Loucy (cell line): ENCODE measurements at regions not wholly inside any gene's neighbourhood (a gene's known extent, or its start where the extent isn't known, plus 50 kb on each side); places are given as distances from the start of the nearest gene placed in this dataset.

Experiments used
- H2AFZ ChIP-seq: fragments of 200-600 bp; sonication (generic); 2 replicates; pipeline ENCODE4 v1.6.0; 2016; ENCODE audit warnings: antibody characterized with exemption, mild to moderate bottlenecking, low read length, moderate library complexity
- H3F3A ChIP-seq: fragments of 200-600 bp; 2 replicates; pipeline ENCODE4 v1.6.0; 2016; ENCODE audit warnings: antibody characterized with exemption, low read depth, mild to moderate bottlenecking
- H3K27me3 ChIP-seq: fragments of 200-600 bp; sonication (generic); 2 replicates; pipeline ENCODE4 v1.6.1; 2014; ENCODE audit warnings: low read length, mild to moderate bottlenecking; ENCODE audit not compliant: insufficient read depth, poor library complexity, severe bottlenecking
- H3K36me3 ChIP-seq: fragments of 200-600 bp; sonication (generic); 2 replicates; pipeline ENCODE4 v1.6.1; 2016; ENCODE audit warnings: low read length; ENCODE audit not compliant: insufficient read depth
- H3K4me1 ChIP-seq: fragments of 200-600 bp; sonication (generic); 2 replicates; pipeline ENCODE4 v1.5.1; 2014; ENCODE audit warnings: low read length, mild to moderate bottlenecking; ENCODE audit not compliant: insufficient read depth, poor library complexity, severe bottlenecking
- H3K4me2 ChIP-seq: fragments of 200-600 bp; sonication (generic); 2 replicates; pipeline ENCODE4 v1.6.0; 2014; ENCODE audit warnings: antibody characterized with exemption, low read length, low read depth, mild to moderate bottlenecking; ENCODE audit not compliant: poor library complexity, severe bottlenecking
- H3K4me3 ChIP-seq: fragments of 200-600 bp; sonication (generic); 2 replicates; pipeline ENCODE4 v1.5.1; 2014; ENCODE audit warnings: low read length, mild to moderate bottlenecking, mixed read lengths; ENCODE audit not compliant: poor library complexity, severe bottlenecking
- H3K79me2 ChIP-seq: fragments of 200-600 bp; sonication (generic); 2 replicates; pipeline ENCODE4 v1.6.1; 2014; ENCODE audit warnings: low read length; ENCODE audit not compliant: insufficient read depth
- H3K9ac ChIP-seq: fragments of 200-600 bp; sonication (generic); 2 replicates; pipeline ENCODE4 v1.6.0; 2014; ENCODE audit warnings: mild to moderate bottlenecking, low read depth, low read length, moderate library complexity; ENCODE audit not compliant: poor library complexity, severe bottlenecking
- H3K9me2 ChIP-seq: fragments of 200-600 bp; sonication (generic); replicated peaks from 2 replicates; pipeline ENCODE4 v1.6.1; 2016; ENCODE audit warnings: low read depth, low read length, mixed read lengths
- H3K9me3 ChIP-seq: fragments of 200-600 bp; sonication (generic); 2 replicates; pipeline ENCODE4 v1.6.1; 2014; ENCODE audit warnings: mild to moderate bottlenecking, antibody characterized with exemption, low read length, low read depth; ENCODE audit not compliant: insufficient read depth
- H4K20me1 ChIP-seq: fragments of 200-600 bp; sonication (generic); 2 replicates; pipeline ENCODE4 v1.6.0; 2014; ENCODE audit warnings: antibody characterized with exemption, low read length, mild to moderate bottlenecking; ENCODE audit not compliant: insufficient read depth, poor library complexity, severe bottlenecking
- CTCF ChIP-seq: fragments of 200-600 bp; sonication (generic); conservative IDR thresholded peaks from 2 replicates; pipeline ENCODE4 v1.5.1; 2014; ENCODE audit warnings: mild to moderate bottlenecking, antibody characterized with exemption, low read length
- EZH2phosphoT487 ChIP-seq: fragments of 200-600 bp; IDR thresholded peaks from 2 replicates; pipeline ENCODE4 v1.6.1; 2018; ENCODE audit warnings: antibody characterized with exemption, mild to moderate bottlenecking, moderate library complexity, borderline replicate concordance

GRCh38 chr18:61738488-61738887 lies 154.3 kb downstream of the RNF152 start:
- H3K9me2 ChIP-seq = no peaks in the 10 kb centered on the region; the same call in 1 of the 2 replicates
- no peak overlapping the region for H3K4me2 ChIP-seq
- no peaks in the 10 kb centered on the region for H4K20me1 ChIP-seq
- no peak overlapping the region for H3K9ac ChIP-seq
- no peaks in the 10 kb centered on the region for H3K79me2 ChIP-seq
- H3K4me1 ChIP-seq = no peaks in the 10 kb centered on the region
- TF ChIP-seq CTCF (no peak), EZH2phosphoT487 (no peak)
- no peaks in the 10 kb centered on the region for H3K9me3 ChIP-seq
- no peaks in the 10 kb centered on the region for H3K36me3 ChIP-seq
- no peak overlapping the region for H2AFZ ChIP-seq
- no peak overlapping the region for H3K4me3 ChIP-seq
- no peaks in the 10 kb centered on the region for H3K27me3 ChIP-seq
- no peaks in the 10 kb centered on the region for H3F3A ChIP-seq

- H3K36me3 ChIP-seq = no peaks in the 10 kb centered on the region
- H3K79me2 ChIP-seq = no peaks in the 10 kb centered on the region
- no peaks in the 10 kb centered on the region for H3K27me3 ChIP-seq
- no peak overlapping the region for H2AFZ ChIP-seq
- no peaks in the 10 kb centered on the region; the same call in 1 of the 2 replicates for H3K9me2 ChIP-seq
- no peak for TF ChIP-seq CTCF
- no peak for TF ChIP-seq EZH2phosphoT487
- H4K20me1 ChIP-seq = no peaks in the 10 kb centered on the region
- no peaks in the 10 kb centered on the region for H3F3A ChIP-seq
- no peak overlapping the region for H3K4me2 ChIP-seq
- H3K9ac ChIP-seq = no peak overlapping the region
- no peak overlapping the region for H3K4me3 ChIP-seq
- H3K4me1 ChIP-seq = no peaks in the 10 kb centered on the region
- no peaks in the 10 kb centered on the region for H3K9me3 ChIP-seq
Observed at GRCh38 chr18:61738042-61738441, 154.8 kb downstream of the RNF152 start.

DNA sequence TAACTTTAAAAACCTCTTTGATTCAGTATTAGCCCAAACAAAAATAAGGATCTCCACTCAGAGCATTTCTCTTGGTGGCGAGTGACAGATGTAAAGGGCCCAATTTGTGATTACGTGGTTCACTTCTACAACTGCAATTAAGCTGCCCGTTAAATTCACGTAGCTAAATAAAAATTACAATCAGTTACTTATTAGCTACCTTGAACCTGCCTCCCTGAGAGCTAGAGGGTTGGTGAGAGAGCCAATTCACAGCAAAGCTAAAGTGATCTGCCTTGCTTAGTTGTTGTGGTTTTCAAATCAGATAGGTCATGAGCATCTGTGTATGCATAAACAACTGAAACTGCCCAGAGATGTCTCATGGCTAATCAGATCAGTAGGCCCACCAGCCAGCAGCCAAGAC lies 156.7 kb downstream of the RNF152 start:
- no peaks in the 10 kb centered on the region for H4K20me1 ChIP-seq
- H3F3A ChIP-seq = no peaks in the 10 kb centered on the region
- no peak overlapping the region for H3K4me3 ChIP-seq
- H3K36me3 ChIP-seq = no peaks in the 10 kb centered on the region
- H2AFZ ChIP-seq = no peak overlapping the region
- no peaks in the 10 kb centered on the region for H3K27me3 ChIP-seq
- H3K4me1 ChIP-seq = no peaks in the 10 kb centered on the region
- H3K4me2 ChIP-seq = no peak overlapping the region
- no peak overlapping the region for H3K9ac ChIP-seq
- no peak for TF ChIP-seq CTCF
- TF ChIP-seq EZH2phosphoT487 = no peak
- no peaks in the 10 kb centered on the region; the same call in 1 of the 2 replicates for H3K9me2 ChIP-seq
- H3K9me3 ChIP-seq = no peaks in the 10 kb centered on the region
- H3K79me2 ChIP-seq = no peaks in the 10 kb centered on the region
